ENCODE measurements at regions not wholly inside any gene's neighbourhood (a gene's known extent, or its start where the extent isn't known, plus 50 kb on each side); places are given as distances from the start of the nearest gene placed in this dataset.
A peak's percentile ranks its signal among the peaks of the same experiment; 100 is the strongest.

GRCh38 chr1:86259390-86259789 is 102.8 kb upstream of the COL24A1 start:
- Histone ChIP-seq H3K27me3 (no peaks in the 10 kb centered on the region), H3K9me3 (no peaks in the 10 kb centered on the region), H3K4me3 (no peak overlapping the region), H3K27ac (no peak overlapping the region), H3K36me3 (no peaks in the 10 kb centered on the region), H3K4me1 (no peaks in the 10 kb centered on the region)
- DNase-seq = no peak
- ATAC-seq = no peak
- TF ChIP-seq POLR2A (IDR thresholded peaks at IDR 0.05) = no peak
- intact Hi-C loops (cut with DNase I) = no loop called here
- 73 to 88% (median 82%) methylated on average over 1 of the region's 1 CpG for WGBS, 4 donors

DNA sequence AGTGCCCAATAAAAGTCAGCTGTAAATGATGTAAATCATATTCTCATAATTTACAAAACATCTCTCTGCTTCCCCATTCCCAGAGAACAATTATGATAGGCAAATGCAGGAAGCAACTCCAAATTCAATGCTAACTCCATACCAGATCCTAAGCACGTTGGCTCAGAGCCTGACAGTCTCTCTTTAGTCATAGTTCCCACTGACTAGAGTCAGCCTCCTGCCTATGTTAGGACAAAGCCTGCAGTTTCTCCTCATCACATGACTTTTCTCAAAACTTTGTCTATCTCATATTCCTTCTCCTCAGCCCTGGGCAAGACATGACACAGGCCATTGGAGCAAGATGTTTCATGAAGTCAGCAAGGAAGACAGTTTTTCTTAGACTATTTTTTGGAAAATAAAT is 101.5 kb upstream of the COL24A1 start:
- H3K4me1 ChIP-seq = no peaks in the 10 kb centered on the region
- H3K36me3 ChIP-seq = no peaks in the 10 kb centered on the region
- DNase-seq (no peak), ATAC-seq (no peak)
- H3K27me3 ChIP-seq = no peaks in the 10 kb centered on the region
- intact Hi-C loops (cut with DNase I) = no loop called here
- 38 to 46% (median 44%) methylated on average over 1 of the region's 1 CpG for WGBS, 4 donors
- H3K9me3 ChIP-seq = no peaks in the 10 kb centered on the region
- no peak overlapping the region for H3K4me3 ChIP-seq
- peak overlapping the region in 1 of 12 donors; percentile 63 for H3K27ac ChIP-seq
- TF ChIP-seq, protein P1, sequence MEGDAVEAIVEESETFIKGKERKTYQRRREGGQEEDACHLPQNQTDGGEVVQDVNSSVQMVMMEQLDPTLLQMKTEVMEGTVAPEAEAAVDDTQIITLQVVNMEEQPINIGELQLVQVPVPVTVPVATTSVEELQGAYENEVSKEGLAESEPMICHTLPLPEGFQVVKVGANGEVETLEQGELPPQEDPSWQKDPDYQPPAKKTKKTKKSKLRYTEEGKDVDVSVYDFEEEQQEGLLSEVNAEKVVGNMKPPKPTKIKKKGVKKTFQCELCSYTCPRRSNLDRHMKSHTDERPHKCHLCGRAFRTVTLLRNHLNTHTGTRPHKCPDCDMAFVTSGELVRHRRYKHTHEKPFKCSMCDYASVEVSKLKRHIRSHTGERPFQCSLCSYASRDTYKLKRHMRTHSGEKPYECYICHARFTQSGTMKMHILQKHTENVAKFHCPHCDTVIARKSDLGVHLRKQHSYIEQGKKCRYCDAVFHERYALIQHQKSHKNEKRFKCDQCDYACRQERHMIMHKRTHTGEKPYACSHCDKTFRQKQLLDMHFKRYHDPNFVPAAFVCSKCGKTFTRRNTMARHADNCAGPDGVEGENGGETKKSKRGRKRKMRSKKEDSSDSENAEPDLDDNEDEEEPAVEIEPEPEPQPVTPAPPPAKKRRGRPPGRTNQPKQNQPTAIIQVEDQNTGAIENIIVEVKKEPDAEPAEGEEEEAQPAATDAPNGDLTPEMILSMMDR (IDR thresholded peaks at IDR 0.05) = no peak
- no peak for TF ChIP-seq POLR2A (IDR thresholded peaks at IDR 0.05)

GRCh38 chr1:86247597-86248279 is 91.2 kb upstream of the COL24A1 start:
- H3K4me1 ChIP-seq = no peaks in the 10 kb centered on the region
- H3K36me3 ChIP-seq = no peaks in the 10 kb centered on the region
- intact Hi-C loops (cut with DNase I) = no loop called here
- H3K27ac ChIP-seq = no peak overlapping the region
- H3K27me3 ChIP-seq = no peaks in the 10 kb centered on the region
- H3K9me3 ChIP-seq = peaks cover 0 to 13% (median 0%) of the 10 kb centered on the region in 12 donors
- no peak for TF ChIP-seq POLR2A (IDR thresholded peaks at IDR 0.05)
- TF ChIP-seq, protein P1 (IDR thresholded peaks at IDR 0.05) = no peak
- no peak overlapping the region for H3K4me3 ChIP-seq
- DNase-seq = no peak
- ATAC-seq = no peak
- WGBS, 4 donors = 82 to 93% (median 89%) methylated on average over 6 of the region's 6 CpGs

- 77 to 94% (median 89%) methylated on average over 9 of the region's 9 CpGs for WGBS, 4 donors
- no peaks in the 10 kb centered on the region for H3K27me3 ChIP-seq
- no peaks in the 10 kb centered on the region for H3K4me1 ChIP-seq
- H3K4me3 ChIP-seq = no peak overlapping the region
- H3K27ac ChIP-seq = no peak overlapping the region
- H3K9me3 ChIP-seq = no peaks in the 10 kb centered on the region
- H3K36me3 ChIP-seq = no peaks in the 10 kb centered on the region
- intact Hi-C loops (cut with DNase I) = no loop called here
- ATAC-seq = no peak
- no peak for DNase-seq
- TF ChIP-seq, protein P1 (IDR thresholded peaks at IDR 0.05) = no peak
- no peak for TF ChIP-seq POLR2A (IDR thresholded peaks at IDR 0.05)
Observed at GRCh38 chr1:86245566-86246190, 89.1 kb upstream of the COL24A1 start.

Data from heart left ventricle (tissue), 16 donors.